Progenitor cell of endocrine pancreas (in vitro differentiated cells): ENCODE measurements at regions not wholly inside any gene's neighbourhood (a gene's known extent, or its start where the extent isn't known, plus 50 kb on each side); places are given as distances from the start of the nearest gene placed in this dataset.
"Not testable (repeated sequence)": the region's sequence is repeated elsewhere in the genome, so short reads cannot be mapped to it uniquely, and the experiment has no call there.

Experiments
- DNase-seq: peaks from one replicate; pipeline ENCODE4 v3.0.0; 2021; ENCODE audit warnings: low spot score; ENCODE audit not compliant: unreplicated experiment
- H3K27ac Mint-ChIP-seq: 2 replicates; pipeline ENCODE4 v1.8.0; 2021; ENCODE audit warnings: mild to moderate bottlenecking, moderate library complexity, mixed read lengths
- H3K27me3 Mint-ChIP-seq: 2 replicates; pipeline ENCODE4 v1.8.0; 2021; ENCODE audit warnings: mixed read lengths
- H3K36me3 Mint-ChIP-seq: 2 replicates; pipeline ENCODE4 v1.8.0; 2022; ENCODE audit warnings: mixed read lengths; ENCODE audit not compliant: insufficient read depth
- H3K4me1 Mint-ChIP-seq: 2 replicates; pipeline ENCODE4 v1.8.0; 2021; ENCODE audit warnings: low read depth, mixed read lengths
- H3K4me3 Mint-ChIP-seq: 2 replicates; pipeline ENCODE4 v1.8.0; 2021; ENCODE audit warnings: low read depth, mild to moderate bottlenecking, moderate library complexity, mixed read lengths
- H3K9me3 Mint-ChIP-seq: 2 replicates; pipeline ENCODE4 v1.8.0; 2021; ENCODE audit warnings: low read depth, mixed read lengths
- CTCF ChIP-seq: fragments of 200-600 bp; sonication (generic); IDR thresholded peaks from one replicate; pipeline ENCODE4 v1.5.0; 2021; ENCODE audit warnings: antibody characterized with exemption, mild to moderate bottlenecking; ENCODE audit not compliant: unreplicated experiment

- H3K27me3 Mint-ChIP-seq: no peaks in the 10 kb centered on the region
- TF ChIP-seq CTCF: no peak
- DNase-seq: no peak
- H3K4me3 Mint-ChIP-seq: no peak overlapping the region
- H3K27ac Mint-ChIP-seq: no peak overlapping the region
- peaks cover 5% of the 10 kb centered on the region for H3K9me3 Mint-ChIP-seq
- no peaks in the 10 kb centered on the region for H3K4me1 Mint-ChIP-seq
- H3K36me3 Mint-ChIP-seq: peaks cover 4% of the 10 kb centered on the region
Measured at GRCh38 chr13:22893204-22893603, 287.6 kb upstream of the SGCG start.

- no peak for TF ChIP-seq CTCF
- H3K36me3 Mint-ChIP-seq: peaks cover 4% of the 10 kb centered on the region
- DNase-seq: no peak
- H3K27me3 Mint-ChIP-seq: no peaks in the 10 kb centered on the region
- H3K4me1 Mint-ChIP-seq: no peaks in the 10 kb centered on the region
- no peak overlapping the region for H3K27ac Mint-ChIP-seq
- H3K4me3 Mint-ChIP-seq: no peak overlapping the region
- H3K9me3 Mint-ChIP-seq: peaks cover 5% of the 10 kb centered on the region
Measured at GRCh38 chr13:22893777-22894176, 287.0 kb upstream of the SGCG start.

- Mint-ChIP-seq H3K36me3 (peaks cover 4% of the 10 kb centered on the region), H3K27ac (no peak overlapping the region), H3K27me3 (no peaks in the 10 kb centered on the region), H3K4me1 (no peaks in the 10 kb centered on the region), H3K9me3 (peaks cover 5% of the 10 kb centered on the region), H3K4me3 (no peak overlapping the region)
- DNase-seq: no peak
- no peak for TF ChIP-seq CTCF
Measured at GRCh38 chr13:22897571-22898314, 283.0 kb upstream of the SGCG start.

GRCh38 chr13:22900416-22900951 is 280.3 kb upstream of the SGCG start:
- H3K9me3 Mint-ChIP-seq, H3K27me3 Mint-ChIP-seq, H3K36me3 Mint-ChIP-seq, H3K27ac Mint-ChIP-seq, H3K4me1 Mint-ChIP-seq, H3K4me3 Mint-ChIP-seq, DNase-seq: not testable (repeated sequence)

- Mint-ChIP-seq H3K4me3 (no peak overlapping the region), H3K36me3 (peaks cover 4% of the 10 kb centered on the region), H3K9me3 (peaks cover 8% of the 10 kb centered on the region), H3K27me3 (no peaks in the 10 kb centered on the region), H3K4me1 (no peaks in the 10 kb centered on the region), H3K27ac (no peak overlapping the region)
- no peak for DNase-seq
- TF ChIP-seq CTCF: no peak
Measured at GRCh38 chr13:22903301-22903700, 277.5 kb upstream of the SGCG start.

GRCh38 chr13:22903925-22904324 is 276.9 kb upstream of the SGCG start:
- DNase-seq: no peak

More at GRCh38 chr13:22903925-22904324, 276.9 kb upstream of the SGCG start:
- Mint-ChIP-seq H3K27ac (no peak overlapping the region), H3K4me1 (no peaks in the 10 kb centered on the region), H3K9me3 (peaks cover 8% of the 10 kb centered on the region), H3K36me3 (peaks cover 4% of the 10 kb centered on the region), H3K4me3 (no peak overlapping the region), H3K27me3 (no peaks in the 10 kb centered on the region)
- TF ChIP-seq CTCF: no peak
